HL-60 (cell line): ENCODE measurements at regions not wholly inside any gene's neighbourhood (a gene's known extent, or its start where the extent isn't known, plus 50 kb on each side); places are given as distances from the start of the nearest gene placed in this dataset.

Source experiments
- DNase-seq, 2 experiments: peaks; one replicate each; pipeline ENCODE4 v3.0.0-alpha.2; 2010 to 2020; ENCODE audit warnings: low read depth in 1 of 2, low spot score in 1 of 2
- H3K27ac ChIP-seq: fragments of 250-450 bp; sonication (Bioruptor Pico); replicated peaks from 2 replicates; pipeline ENCODE4 v1.5.1; 2020; ENCODE audit warnings: mild to moderate bottlenecking, moderate library complexity
- H3K27me3 ChIP-seq: fragments of 250-450 bp; sonication (Bioruptor Pico); 2 replicates; pipeline ENCODE4 v1.5.1; 2021; ENCODE audit warnings: mild to moderate bottlenecking, moderate library complexity; ENCODE audit not compliant: insufficient read depth, poor library complexity, severe bottlenecking
- H3K4me3 ChIP-seq: replicated peaks from 2 replicates; pipeline ENCODE4 v1.5.1; 2011; ENCODE audit warnings: mild to moderate bottlenecking, control low read depth, low read length; ENCODE audit not compliant: insufficient read depth
- CTCF ChIP-seq: IDR thresholded peaks from one replicate; pipeline ENCODE4 v1.5.1; 2011; ENCODE audit warnings: low read length, control low read depth, inconsistent platforms; ENCODE audit not compliant: insufficient read depth
- GABPA ChIP-seq: IDR thresholded peaks from 2 replicates; pipeline ENCODE4 v1.6.1; 2012; ENCODE audit warnings: low read depth
- POLR2AphosphoS5 ChIP-seq: IDR thresholded peaks from 2 replicates; pipeline ENCODE4 v1.6.1; 2012; ENCODE audit warnings: low read depth
- REST ChIP-seq: IDR thresholded peaks from 2 replicates; pipeline ENCODE4 v1.6.1; 2012; ENCODE audit warnings: low read depth; ENCODE audit not compliant: insufficient replicate concordance
- SPI1 ChIP-seq: IDR thresholded peaks from 2 replicates; pipeline ENCODE4 v1.6.1; 2012; ENCODE audit warnings: low read depth, mild to moderate bottlenecking, borderline replicate concordance

GRCh38 chr4:152146244-152146643, 385.4 kb upstream of the GATB start:
- TF ChIP-seq POLR2AphosphoS5 (no peak), REST (no peak), SPI1 (no peak), CTCF (no peak), GABPA (no peak)
- DNase-seq = no peak
- no peak overlapping the region for H3K4me3 ChIP-seq
- no peak overlapping the region for H3K27ac ChIP-seq
- no peaks in the 10 kb centered on the region for H3K27me3 ChIP-seq

- H3K27ac ChIP-seq = no peak overlapping the region
- no peak overlapping the region for H3K4me3 ChIP-seq
- DNase-seq = no peak
- no peaks in the 10 kb centered on the region for H3K27me3 ChIP-seq
- TF ChIP-seq POLR2AphosphoS5 (no peak), REST (no peak), CTCF (no peak), SPI1 (no peak), GABPA (no peak)
Measured at GRCh38 chr4:152143806-152144205, 383.0 kb upstream of the GATB start.

GRCh38 chr4:152138451-152138850, 377.6 kb upstream of the GATB start:
- DNase-seq = peak in 1 of 2 experiments; percentile 4
- TF ChIP-seq REST (no peak), CTCF (no peak), SPI1 (no peak)
- H3K27ac ChIP-seq = no peak overlapping the region
- H3K27me3 ChIP-seq = no peaks in the 10 kb centered on the region
- no peak overlapping the region for H3K4me3 ChIP-seq
